ENCODE measurements at regions not wholly inside any gene's neighbourhood (a gene's known extent, or its start where the extent isn't known, plus 50 kb on each side); places are given as distances from the start of the nearest gene placed in this dataset.

- H3K27me3 ChIP-seq (ENCODE audit: insufficient read depth, low read depth, low read length), result no peaks in the 10 kb centered on the region
- H3K27ac ChIP-seq (ENCODE audit: low read length), result no peak overlapping the region
- H3F3A ChIP-seq (ENCODE audit: insufficient read depth, low read length, poor library complexity, severe bottlenecking), result no peaks in the 10 kb centered on the region
- H3K79me2 ChIP-seq (replicated peaks; ENCODE audit: insufficient read depth, low read length), result no peaks in the 10 kb centered on the region
- TF ChIP-seq POLR2AphosphoS5 (IDR thresholded peaks at IDR 0.05) (no peak), EZH2 (IDR thresholded peaks at IDR 0.05; ENCODE audit: borderline replicate concordance, insufficient read depth, low read length, poor library complexity, severe bottlenecking) (no peak), REST (IDR thresholded peaks at IDR 0.05; ENCODE audit: borderline replicate concordance) (no peak), CTCF (IDR thresholded peaks at IDR 0.05; ENCODE audit: poor library complexity, severe bottlenecking) (no peak)
- no peaks in the 10 kb centered on the region for H3K9me2 ChIP-seq (ENCODE audit: insufficient read depth, low read length)
- H3K9ac ChIP-seq (ENCODE audit: low read length), result no peak overlapping the region
- no peaks in the 10 kb centered on the region for H3K36me3 ChIP-seq (ENCODE audit: insufficient read depth, low read length)
- H4K20me1 ChIP-seq (ENCODE audit: insufficient read depth), result no peaks in the 10 kb centered on the region
- H3K4me2 ChIP-seq (ENCODE audit: low read length), result no peak overlapping the region
- H2AFZ ChIP-seq (ENCODE audit: low read depth, low read length), result no peak overlapping the region
- no peaks in the 10 kb centered on the region for H3K9me3 ChIP-seq (ENCODE audit: low read length)
- no peak overlapping the region for H3K4me3 ChIP-seq (ENCODE audit: low read length)
Observed at GRCh38 chr1:213617133-213617532, 370.6 kb upstream of the PROX1 start.

GRCh38 chr1:213618094-213618493 is 369.7 kb upstream of the PROX1 start:
- no peak overlapping the region for H3K4me3 ChIP-seq (ENCODE audit: low read length)
- no peak overlapping the region for H3K4me2 ChIP-seq (ENCODE audit: low read length)
- no peaks in the 10 kb centered on the region for H3K79me2 ChIP-seq (replicated peaks; ENCODE audit: insufficient read depth, low read length)
- no peaks in the 10 kb centered on the region for H3K9me2 ChIP-seq (ENCODE audit: insufficient read depth, low read length)
- H4K20me1 ChIP-seq (ENCODE audit: insufficient read depth), result no peaks in the 10 kb centered on the region
- no peaks in the 10 kb centered on the region for H3K9me3 ChIP-seq (ENCODE audit: low read length)
- no peak overlapping the region for H2AFZ ChIP-seq (ENCODE audit: low read depth, low read length)
- no peak for TF ChIP-seq EZH2 (IDR thresholded peaks at IDR 0.05; ENCODE audit: borderline replicate concordance, insufficient read depth, low read length, poor library complexity, severe bottlenecking)
- no peak for TF ChIP-seq REST (IDR thresholded peaks at IDR 0.05; ENCODE audit: borderline replicate concordance)
- no peak for TF ChIP-seq RAD21 (conservative IDR thresholded peaks at IDR 0.05)
- TF ChIP-seq POLR2AphosphoS5 (IDR thresholded peaks at IDR 0.05), result no peak
- no peak for TF ChIP-seq SMC3 (conservative IDR thresholded peaks at IDR 0.05; ENCODE audit: poor library complexity)
- TF ChIP-seq MXI1 (conservative IDR thresholded peaks at IDR 0.05; ENCODE audit: poor library complexity, severe bottlenecking), result no peak
- no peak for TF ChIP-seq CTCF (IDR thresholded peaks at IDR 0.05; ENCODE audit: poor library complexity, severe bottlenecking)
- TF ChIP-seq EP300 (conservative IDR thresholded peaks at IDR 0.05; ENCODE audit: poor library complexity, severe bottlenecking), result no peak
- TF ChIP-seq TAF1 (IDR thresholded peaks at IDR 0.05; ENCODE audit: low read depth), result no peak
- no peaks in the 10 kb centered on the region for H3K36me3 ChIP-seq (ENCODE audit: insufficient read depth, low read length)
- no peak overlapping the region for H3K27ac ChIP-seq (ENCODE audit: low read length)
- H3F3A ChIP-seq (ENCODE audit: insufficient read depth, low read length, poor library complexity, severe bottlenecking), result no peaks in the 10 kb centered on the region
- no peaks in the 10 kb centered on the region for H3K27me3 ChIP-seq (ENCODE audit: insufficient read depth, low read depth, low read length)
- H3K9ac ChIP-seq (ENCODE audit: low read length), result no peak overlapping the region
